ENCODE measurements at regions not wholly inside any gene's neighbourhood (a gene's known extent, or its start where the extent isn't known, plus 50 kb on each side); places are given as distances from the start of the nearest gene placed in this dataset.
"Not testable (repeated sequence)": the region's sequence is repeated elsewhere in the genome, so short reads cannot be mapped to it uniquely, and the experiment has no call there.

DNA sequence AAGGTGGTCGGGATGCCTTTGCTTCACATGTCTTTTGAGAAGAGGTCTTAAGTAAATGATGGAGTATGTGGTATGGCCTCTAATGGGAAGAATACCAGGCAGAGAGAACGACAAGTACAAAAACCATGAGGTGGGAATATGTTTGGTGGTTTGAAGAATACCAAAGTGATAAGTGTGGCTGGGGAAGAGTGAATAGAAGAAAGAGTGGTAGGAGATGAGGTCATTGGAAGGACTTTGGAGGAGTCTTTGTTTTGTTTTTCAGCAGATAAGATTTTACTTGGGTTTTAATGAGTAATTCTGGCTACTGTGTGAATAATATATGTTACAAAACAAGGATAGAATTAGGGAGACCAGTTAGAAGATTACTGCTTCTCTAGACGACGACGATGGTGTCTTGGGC, 515.4 kb downstream of the RAB38 start:
- DNase-seq (ENCODE audit: low spot score), result no peak

DNA sequence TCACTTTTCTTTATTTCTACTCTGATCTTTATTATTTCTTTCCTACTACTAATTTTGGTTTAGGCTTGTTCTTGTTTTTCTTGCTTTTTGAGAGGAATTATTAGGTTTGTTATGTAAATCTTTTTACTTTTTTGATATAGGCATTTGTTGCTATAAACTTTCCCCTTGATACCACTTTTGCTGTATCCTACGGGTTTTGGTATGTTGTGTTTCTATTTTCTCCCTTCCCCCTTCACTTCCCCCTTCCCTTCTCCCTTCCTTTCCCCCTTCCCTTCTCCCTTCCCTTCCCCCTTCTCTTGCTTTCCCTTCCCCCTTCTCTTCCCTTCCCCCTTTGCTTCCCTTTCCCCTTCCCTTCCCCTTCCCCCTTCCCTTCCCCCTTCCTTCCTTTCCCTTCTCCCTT, 529.6 kb downstream of the RAB38 start:
- DNase-seq (ENCODE audit: low spot score), result no peak

DNA sequence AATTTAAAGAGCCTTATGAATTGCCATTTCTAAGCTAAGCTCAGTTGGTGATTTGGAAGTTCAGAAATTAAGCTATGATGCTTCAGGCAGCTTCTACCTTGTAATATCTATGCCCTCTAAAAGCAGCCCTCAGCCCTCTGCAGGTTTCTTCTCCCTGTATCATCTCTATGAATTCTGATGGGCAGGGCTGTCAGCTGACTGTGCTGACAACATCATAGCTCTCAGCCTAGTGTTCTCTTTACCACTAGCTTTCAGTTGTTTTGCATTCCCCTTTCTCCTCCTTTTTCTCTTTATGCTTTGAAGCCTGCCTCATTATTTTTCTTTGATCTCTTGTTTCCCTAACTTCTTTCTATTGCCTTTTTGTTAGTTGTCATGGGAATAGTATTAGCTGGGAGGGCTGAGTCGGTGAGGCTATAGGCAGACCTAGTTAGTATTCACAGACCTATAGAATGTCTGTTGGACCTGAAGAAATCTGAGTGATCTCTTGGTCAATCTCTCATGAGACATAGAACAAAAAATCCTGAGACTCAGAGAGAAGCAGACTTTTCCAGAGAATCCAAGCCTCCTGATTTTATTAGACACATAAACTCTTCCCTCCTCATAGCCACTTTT, 535.4 kb downstream of the RAB38 start:
- no peak for DNase-seq (ENCODE audit: low spot score)

DNA sequence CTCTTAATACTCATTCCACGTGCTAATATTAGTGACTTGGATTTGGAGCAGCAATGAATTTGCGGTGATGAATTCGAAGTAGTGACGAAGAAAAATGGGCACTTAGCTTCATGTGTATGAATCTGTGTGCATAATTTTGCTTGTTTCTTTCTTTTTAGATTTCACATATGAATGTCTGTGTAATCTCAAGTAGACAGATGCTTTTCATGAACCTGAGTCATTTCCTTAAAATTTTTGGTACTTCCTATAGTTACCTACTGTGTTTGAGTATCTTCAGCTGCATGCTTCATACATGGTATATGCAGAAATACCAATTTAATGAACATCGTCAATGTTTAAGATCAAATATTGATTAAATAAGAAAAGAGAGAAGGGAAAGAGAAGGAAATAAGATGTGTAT, 540.2 kb downstream of the RAB38 start:
- DNase-seq (ENCODE audit: low spot score), result no peak

DNA sequence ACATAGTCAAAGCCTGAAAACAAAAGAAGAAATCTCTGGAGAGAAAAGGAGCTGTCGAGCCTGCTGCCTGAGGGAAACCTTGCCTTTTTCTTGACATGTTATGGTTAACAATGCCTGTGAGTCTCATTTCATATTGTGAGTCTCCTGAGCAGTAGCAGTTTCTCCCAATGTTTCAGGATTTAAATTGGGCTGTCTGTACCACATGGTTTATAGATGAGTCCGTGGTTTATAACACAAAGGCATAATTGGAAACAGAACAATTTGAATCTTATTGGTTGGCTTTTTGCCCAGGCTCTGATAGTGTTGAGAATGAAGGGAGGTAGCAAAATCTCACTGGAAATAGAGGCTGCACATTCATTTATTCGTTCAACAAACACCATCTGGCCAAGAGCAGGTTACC, 540.9 kb downstream of the RAB38 start:
- no peak for DNase-seq (ENCODE audit: low spot score)

DNA sequence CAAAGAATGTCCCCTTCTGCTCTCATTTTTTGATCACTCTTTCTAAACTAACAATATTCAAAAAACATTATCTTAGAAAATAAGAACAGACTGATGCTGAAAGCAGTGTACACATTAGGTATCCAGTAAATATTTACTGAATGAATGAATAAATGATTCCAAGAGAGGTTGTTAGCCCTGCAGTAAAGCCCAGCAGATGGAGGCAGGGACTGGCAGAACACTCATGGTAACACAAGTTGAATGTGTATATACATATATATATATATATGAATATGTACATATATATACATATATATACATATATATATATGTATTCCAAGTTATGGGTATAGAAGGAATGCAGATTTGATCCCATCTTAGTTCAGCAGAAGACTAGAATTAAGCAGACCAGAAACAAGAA, 546.3 kb downstream of the RAB38 start:
- no peak for DNase-seq (ENCODE audit: low spot score)

DNA sequence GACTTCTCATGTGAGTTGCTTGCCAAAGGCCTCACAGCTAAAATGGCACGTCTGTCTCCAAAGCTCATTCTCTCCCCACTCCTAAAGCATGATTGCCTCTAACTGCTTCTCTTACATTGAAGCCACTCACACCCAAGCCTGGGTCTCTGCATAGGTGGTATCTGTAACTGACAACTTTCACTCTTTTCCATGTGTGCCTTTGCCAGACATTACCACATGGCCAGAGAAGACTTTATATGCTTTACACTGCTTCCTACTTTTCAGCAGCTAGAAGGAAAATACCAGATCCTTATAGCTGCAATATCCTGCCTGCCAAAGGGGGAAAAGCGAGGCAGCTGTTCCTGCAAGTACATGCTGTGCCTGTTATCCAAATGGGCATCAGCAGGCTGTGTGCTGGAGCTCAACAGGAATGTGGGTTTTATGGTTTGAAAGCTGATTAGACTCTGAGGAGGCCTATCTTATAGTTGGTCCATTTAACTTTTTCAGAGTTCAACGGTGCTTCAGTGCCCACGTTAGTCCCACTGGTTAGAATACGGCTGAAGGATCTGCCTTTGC, 547.1 kb downstream of the RAB38 start:
- DNase-seq (ENCODE audit: low spot score), result no peak

DNA sequence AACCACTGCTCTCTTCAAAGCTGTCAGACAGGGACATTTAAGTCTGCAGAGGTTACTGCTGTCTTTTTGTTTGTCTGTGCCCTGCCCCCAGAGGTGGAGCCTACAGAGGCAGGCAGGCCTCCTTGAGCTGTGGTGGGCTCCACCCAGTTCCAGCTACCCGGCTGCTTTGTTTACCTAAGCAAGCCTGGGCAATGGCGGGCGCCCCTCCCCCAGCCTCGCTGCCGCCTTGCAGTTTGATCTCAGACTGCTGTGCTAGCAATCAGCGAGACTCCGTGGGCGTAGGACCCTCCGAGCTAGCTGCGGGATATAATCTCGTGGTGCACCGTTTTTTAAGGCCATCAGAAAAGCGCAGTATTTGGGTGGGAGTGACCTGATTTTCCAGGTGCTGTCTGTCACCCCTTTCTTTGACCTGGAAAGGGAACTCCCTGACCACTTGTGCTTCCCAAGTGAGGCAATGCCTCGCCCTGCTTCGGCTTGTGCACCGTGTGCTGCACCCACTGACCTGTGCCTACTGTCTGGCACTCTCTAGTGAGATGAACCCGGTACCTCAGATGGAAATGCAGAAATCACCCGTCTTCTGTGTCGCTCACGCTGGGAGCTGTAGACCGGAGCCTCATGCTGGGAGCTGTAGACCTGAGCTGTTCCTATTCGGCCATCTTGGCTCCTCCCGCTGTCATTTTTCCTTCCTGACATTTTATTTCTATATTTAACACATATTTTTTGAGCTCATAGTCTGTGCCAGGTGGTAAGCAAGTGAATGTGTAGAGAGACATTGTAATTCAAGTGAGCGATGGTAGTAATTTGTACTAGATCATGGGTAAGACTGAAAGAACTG, 551.5 kb downstream of the RAB38 start:
- DNase-seq (ENCODE audit: low spot score), result peak; percentile 10

DNA sequence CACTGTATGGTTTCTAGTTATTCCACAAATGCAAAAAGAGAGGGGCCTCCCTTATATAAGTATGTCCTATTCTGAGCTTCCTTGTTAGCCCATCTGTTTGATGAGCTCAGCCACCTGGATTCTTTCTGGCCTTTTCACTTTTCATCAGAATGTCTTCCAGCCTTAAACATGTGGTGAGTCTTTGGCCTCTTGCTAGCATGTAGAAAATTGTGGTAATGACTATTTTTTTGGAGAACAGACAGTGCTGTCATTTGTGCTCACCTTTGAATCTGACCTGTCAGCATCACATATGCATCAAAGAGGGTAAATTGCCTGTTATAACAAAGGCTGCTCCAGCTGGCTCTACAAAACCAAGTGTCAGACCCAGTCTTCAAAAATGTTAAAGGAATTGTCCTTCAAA, 558.7 kb downstream of the RAB38 start:
- DNase-seq (ENCODE audit: low spot score), result no peak

DNA sequence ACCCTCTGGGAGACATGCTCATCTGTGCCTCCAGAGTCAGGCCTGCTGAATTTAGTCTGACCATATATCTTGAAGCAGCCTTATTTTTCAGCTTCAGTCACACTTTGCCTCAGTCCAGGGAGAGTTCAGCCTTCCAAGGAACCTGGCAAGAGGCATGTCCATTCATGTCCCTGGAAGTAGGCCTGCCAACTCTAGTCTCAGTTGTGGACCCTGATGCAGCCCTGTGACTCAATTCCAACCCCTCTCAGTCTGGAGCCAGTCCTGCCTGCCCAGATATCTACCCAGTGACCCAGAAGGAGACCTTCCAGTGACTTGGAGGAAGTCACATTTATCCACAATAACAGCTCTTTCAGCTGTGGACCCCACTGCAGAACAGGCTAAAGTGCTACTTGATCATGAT, 566.6 kb downstream of the TMEM135 start:
- no peak for DNase-seq (ENCODE audit: low spot score)

DNA sequence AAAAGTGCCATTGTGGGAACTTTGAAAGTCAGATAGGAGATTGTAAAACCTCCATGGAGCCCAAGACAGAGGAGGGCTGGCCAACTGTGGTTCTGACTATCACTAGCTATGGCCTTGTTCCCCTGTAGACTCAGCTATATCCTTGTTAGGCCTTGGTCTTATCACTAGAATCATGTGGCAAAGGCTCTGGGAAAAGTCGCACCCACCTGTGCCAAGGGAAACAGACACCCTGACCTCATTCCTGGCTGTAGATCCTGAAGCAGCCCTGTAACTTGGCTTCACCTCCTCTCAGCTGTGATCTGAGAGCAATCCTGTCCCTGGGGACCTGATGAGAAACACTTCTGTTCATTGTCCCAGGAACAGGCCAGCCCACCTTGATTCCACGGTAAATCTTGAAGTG, 566.2 kb downstream of the TMEM135 start:
- DNase-seq (ENCODE audit: low spot score), result no peak

DNA sequence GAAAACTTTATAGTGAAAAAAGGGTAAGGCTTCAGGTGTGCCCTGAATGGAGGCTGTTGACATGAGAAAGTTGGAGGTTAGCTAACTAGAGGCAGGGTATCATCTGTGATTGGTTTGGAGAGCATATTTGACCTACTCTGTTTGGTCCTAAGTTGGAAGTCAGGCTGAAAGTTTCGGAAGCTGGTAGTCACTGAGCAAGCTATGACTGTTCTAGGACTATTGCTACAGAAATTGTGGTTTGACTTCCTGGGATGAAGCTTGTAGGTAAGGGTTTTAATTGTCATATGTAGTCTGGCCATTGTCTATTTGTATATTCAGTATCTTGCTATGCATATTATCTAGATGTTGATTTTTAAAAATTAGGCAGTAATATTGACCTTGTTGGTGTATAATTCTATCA, 565.0 kb downstream of the TMEM135 start:
- DNase-seq (ENCODE audit: low spot score), result no peak

DNA sequence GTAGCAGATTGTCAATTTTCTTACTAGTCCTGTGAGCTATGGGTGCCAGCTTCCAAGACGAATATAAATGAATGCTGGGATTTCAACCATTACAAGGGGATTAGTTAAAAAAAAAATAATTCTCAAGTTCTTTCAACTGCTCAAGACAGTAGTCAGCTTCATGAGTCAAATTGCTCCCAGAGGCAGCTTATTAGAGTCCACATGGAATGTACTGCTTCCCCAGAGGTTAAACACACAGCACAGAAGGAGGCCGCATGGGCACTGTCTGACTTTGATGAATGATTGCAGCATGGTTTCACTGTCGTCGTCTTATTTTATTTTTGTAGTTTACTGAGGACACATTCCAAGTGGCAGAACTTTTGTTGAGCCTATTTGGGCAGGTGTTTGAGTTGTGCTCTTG, 563.2 kb downstream of the TMEM135 start:
- no peak for DNase-seq (ENCODE audit: low spot score)

DNA sequence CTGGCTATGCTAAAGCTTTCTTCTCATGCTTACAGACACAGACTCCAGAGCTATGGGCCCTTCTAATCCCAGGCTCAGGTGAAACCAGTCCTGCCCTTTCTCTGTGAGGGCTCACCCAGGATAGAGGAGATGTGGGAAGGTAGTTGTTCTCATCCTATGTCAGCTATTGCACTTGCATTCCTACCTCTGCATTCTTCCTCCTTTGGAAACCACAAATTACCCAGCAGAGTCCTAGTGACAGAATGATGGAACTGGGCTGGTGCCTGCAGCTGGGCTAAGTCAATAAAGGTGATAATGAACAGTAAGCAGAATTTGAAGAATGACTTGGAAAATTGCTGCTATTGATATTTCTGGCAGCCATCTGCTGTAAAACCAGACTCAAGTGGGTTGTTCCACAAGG, 560.0 kb downstream of the TMEM135 start:
- DNase-seq (ENCODE audit: low spot score), result no peak

DNA sequence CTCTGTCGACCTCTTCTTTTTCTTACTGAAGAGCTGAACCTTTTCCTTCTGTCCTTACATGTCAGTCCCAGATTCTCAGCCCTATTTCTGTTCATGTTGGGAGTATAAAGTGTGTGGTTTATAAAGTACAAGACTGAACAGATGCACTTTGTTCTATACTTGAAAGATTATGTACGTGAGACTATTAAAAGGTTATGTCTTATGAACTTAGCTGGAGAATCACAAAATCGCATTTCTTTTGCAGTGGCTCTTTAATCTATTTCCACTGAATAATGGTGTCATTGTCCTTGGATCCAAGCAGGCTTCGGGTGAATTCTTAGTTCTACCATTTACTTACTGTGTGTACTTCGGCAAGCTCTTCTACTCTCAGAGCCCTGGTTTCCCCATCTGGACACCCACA, 558.4 kb downstream of the TMEM135 start:
- no peak for DNase-seq (ENCODE audit: low spot score)

DNA sequence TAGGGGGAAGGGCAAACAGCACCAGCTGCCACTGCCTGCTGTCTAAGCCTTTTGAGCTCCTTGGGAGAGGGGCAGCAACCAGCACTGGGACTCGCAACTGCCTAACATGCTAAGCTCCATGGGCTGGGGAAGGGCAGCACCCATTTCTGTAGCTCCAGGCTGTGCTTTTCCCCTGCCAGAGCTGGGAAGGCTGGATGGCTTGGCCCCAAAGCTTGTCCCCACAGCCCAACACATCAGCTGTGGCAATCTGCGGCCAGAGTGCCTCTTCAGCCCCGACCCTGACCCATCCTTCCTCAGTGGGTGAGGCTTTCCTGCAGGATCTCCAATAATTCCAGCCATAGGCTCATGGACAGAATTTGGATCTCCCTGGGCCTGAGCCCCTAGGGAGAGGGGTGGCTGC, 551.3 kb downstream of the TMEM135 start:
- no peak for DNase-seq (ENCODE audit: low spot score)

DNA sequence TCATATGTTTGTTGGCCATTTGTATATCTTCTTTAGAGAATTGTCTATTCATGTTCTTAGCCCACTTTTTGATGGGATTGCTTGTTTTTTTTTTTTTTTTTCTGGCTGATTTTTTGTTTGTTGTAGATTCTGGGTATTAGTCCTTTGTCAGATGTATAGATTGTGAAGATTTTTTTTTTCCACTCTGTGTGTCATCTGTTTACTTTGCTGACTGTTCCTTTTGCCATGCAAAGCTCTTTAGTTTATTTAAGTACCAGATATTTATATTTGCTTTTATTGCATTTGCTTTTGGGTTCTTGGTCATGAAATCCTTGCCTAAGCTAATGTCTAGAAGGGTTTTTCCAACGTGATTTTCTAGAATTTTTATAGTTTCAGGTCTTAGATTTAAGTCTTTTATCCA, 547.9 kb downstream of the TMEM135 start:
- not testable (repeated sequence) for DNase-seq (ENCODE audit: low spot score)

DNA sequence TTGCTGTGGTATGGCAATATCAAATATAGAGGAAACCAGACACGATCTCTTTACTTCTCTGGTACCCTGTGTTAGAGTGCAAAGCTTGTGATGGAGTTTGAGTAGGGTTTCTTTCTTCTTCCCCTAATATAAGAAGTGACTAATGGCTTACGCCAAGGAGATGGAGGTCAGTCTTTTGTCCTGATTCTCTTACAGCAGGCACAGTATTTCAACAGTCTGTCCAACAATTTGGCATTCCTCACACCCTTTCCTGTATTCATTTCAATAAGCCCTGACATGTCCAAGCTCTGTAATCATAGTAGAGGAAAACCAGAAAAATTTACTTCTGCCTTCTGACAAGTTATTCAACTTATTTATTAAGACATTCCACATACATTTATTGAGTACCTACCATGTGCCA, 546.2 kb downstream of the TMEM135 start:
- DNase-seq (ENCODE audit: low spot score), result no peak

DNA sequence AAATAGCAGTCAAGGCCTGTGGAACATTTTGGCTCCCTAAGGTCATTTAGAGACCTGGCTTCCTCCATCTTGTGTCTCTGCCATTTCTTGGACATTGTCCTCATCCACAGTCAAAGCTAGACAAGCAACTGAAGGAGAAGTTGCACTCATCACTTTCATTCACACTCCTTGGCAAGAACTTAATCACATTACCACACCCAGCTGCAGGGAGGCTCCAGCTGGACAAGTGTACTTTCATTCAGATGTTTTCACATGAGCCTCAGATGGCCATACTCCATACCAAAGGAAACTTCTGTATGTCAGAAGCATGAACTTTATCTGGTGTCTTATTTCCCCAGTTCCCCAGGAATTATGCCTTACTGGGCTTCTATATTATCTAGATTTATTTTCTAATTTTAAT, 537.4 kb downstream of the TMEM135 start:
- no peak for DNase-seq (ENCODE audit: low spot score)

DNA sequence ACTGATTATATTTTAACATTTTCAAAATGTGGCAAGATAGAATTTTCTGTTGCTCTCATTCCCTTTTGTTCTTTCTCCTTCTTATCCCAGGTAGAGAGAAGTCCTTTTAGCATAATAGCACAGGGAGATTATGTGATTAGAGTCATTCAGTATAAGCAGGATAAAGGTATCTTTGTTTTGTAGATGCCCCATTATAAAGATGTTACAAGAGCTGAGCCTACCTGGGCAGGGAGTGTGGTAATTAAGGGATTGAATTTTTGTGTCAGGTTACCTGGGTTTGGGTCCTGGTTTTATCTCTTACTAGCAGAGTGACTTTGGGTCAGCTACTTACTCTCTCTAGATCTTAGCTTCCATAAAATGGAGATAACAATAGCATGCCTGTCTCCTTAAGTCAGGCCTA, 536.5 kb downstream of the TMEM135 start:
- no peak for DNase-seq (ENCODE audit: low spot score)

DNA sequence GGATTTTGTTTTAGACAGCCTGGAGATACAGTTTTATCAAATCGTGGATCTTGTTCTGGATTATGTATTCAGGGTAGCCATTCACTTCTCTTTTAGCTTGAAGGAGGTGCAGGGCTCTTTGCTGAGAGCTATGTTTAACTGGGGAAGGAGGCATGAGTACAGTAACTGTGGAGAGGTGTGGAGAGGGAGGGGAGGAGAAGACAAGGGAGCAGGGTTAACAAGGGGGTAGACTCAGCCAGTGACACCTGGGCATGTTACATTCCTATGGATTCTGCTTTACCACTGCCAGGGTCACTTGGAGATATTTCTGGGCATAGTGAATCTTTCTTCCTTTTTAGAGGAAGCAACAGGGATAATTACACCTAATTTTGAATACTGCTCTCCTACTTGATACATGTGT, 536.0 kb downstream of the TMEM135 start:
- DNase-seq (ENCODE audit: low spot score), result no peak

DNA sequence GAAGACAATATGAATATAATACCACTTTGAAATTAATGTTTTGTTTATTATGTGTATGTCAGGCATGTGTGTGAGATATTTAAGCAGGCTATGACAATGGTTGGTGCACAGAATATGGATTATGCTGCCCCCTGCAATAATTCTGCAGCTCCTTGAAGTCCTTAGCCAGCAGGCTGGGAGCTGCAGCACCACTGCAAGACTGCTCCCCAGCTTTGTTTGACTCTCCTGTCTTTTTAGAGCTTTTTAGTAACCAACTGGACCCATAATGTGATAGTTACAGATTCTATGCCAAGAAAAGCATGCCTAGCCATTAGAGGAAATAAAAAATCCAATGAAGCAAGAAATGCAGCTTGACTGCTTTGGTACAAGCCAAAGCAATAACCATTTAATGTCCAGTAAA, 535.1 kb downstream of the TMEM135 start:
- DNase-seq (ENCODE audit: low spot score), result no peak

DNA sequence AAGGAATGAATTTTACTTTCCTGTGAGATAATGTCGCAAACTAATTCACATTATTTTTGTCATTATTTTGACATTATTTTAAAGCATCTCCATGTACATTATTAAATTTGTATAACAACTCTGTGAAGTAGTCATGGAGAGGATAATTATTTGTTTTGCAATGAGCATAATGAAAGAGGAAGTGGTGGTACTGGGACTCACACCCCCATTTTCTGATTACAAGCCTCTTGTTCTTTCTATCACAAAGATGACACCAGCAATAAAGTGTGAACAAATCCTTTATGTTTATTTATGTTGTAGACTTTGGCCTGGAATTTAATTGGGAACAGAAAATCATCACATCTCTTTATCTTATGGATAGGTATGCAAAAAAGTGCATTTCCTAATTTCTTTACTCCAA, 522.6 kb downstream of the TMEM135 start:
- no peak for DNase-seq (ENCODE audit: low spot score)

Measured in HT-29 (cell line).